Left renal cortex interstitium (tissue), 4 donors: ENCODE measurements at regions not wholly inside any gene's neighbourhood (a gene's known extent, or its start where the extent isn't known, plus 50 kb on each side); places are given as distances from the start of the nearest gene placed in this dataset.

Source experiments
- DNase-seq, 4 donors: peaks; one replicate each; pipeline ENCODE4 v3.0.0-alpha.2; 2013; ENCODE audit warnings: low read depth in 4 of 4, low spot score in 2 of 4, missing footprints in 1 of 4

DNA sequence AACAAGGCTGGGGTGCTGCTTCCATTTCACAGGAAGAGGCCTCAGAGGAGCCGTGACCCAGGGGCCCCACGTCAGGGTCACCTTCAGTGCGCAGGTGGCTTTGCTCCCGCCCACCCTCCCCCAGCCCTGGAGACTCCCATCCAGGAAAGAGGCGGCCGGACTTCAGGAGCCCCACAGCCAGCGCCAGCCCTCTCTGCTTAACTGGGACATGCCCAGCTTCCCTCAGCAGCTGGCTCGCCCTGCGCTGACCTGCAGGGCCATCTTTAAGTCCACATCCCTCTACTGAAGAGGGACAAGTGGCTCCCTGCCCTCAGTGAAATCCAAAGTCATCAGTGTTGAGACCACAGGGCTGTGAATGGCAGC, 141.9 kb upstream of the PPP2R2D start:
- no peak for DNase-seq

DNA sequence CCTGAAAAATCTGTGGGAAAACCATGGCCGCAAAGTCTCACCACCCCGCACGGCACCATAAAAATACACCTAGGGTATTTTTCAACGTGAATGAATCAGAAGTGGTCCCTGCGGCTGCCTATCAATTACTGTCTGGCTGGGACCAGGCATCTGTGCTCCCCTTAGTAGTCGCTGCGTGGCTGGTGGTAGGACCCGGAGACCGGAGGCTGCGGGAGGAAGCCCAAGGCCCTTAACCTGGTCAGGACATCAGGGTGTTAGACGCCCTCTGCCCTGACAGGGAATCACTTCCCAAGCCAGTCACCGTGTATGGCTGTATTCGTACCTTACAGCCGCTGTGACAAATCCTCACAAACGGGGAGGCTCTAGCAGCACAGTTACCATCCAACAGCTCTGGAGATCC, 141.5 kb upstream of the PPP2R2D start:
- no peak for DNase-seq

DNA sequence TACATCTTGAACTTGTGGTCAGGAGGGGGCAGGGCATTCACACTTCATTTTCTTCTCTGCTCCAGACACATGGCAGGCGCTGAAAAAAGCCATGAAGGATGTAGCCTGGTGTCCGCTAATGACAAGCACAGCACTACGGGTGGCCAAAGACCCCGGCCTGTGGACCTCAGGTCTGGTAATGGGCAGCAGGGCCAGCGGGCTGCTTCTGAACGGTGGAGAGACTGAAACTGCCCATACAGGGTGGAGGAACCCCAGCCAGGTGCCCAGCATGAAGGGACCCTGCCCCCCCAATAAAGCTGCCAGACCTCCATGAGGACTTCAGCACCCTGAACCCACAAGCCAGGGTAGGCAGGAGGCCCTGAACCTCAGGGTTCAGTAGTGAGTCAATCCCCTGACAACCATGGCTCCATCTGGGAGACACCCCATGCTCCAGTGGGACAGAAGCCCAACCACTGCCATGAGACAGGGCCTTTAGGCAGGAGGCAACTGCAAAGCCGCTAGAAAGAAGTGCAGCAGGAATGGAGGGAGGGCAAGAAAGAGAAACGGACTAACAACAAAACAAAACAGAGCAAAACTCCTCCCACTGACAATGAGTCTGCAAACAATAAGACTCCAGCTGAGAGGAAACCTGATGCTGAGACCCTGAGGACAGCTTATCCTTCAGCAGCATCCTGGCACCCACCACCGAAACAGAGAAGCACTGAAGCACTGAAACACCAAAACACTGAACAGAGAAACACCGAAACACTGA, 140.2 kb upstream of the PPP2R2D start:
- DNase-seq = no peak

DNA sequence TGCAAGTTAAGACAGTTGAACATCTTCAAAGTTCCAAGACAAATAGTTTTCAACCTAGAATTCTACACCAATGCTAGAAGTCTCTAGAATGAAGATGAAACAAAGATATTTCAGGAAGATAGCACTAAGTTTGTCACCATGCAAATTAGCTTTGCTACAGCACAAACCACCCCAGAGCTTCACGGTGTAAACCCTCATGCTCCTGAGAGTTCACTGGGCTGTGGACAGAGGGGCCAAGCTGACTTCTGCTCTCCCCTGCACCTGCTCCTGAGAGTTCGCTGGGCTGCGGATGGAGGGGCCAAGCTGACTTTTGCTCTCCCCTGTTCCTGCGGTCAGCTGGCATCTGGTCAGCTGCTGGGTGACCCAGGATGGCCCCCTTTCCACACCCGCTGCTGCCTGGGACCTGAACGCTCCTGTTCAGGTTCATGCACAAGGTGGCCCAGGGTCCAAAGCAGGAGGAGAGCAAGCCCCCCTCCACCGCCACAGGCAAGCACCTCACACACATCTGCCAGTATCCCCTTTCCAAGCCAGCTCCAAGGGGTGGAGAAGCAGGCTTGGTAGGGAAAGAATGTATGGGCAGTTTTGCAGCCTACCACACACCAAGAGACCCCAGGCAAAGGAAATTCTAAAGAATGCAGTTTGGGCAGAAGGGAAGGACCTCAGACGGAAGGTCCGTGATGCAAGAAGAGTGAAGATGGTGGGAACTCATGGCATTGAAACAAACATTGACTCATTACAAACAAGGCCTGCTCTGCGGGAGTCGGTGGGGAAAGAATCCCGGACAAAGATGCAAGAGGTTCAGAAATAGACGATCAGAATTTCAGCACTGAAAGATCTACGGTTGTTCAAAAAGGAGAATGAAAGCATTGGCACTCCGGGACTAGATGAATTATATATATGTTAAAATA, 137.8 kb upstream of the PPP2R2D start:
- DNase-seq = no peak

DNA sequence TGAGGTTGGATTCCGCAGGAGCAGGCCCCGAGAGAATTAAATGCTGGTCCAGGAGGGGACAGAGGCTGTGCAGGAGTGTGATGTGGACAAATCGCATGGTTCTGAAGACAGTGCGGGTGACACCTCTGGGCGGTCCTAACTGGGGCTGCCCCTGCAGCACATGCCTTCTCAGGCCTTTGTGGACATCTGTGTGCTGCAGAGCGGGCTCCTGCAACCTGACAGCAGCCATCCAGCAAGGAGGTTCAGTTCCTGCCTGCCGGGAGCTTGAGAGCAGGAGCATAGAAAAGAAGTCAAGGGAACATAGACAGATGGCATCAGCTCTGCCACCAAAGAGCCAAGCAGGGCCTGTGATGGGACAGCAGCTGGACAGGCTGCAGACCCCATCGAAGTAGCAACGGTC, 135.9 kb upstream of the PPP2R2D start:
- DNase-seq = no peak

DNA sequence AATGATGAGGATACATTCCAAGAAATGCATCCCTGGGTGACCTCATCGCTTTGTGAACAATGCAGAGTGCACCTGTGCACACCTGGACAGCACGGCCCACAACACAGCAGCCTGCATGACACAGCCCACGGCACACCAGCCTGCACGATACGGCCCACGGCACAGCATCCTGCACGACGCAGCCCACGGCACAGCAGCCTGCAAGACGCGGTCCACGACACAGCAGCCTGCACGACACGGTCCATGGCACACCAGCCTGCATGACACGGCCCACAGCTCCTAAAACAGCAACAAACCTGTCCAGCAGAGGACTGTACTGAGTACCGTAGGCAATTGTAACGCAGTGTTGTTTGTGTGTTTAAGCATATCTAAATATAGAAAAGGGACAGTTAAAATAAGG, 134.7 kb upstream of the PPP2R2D start:
- no peak for DNase-seq

DNA sequence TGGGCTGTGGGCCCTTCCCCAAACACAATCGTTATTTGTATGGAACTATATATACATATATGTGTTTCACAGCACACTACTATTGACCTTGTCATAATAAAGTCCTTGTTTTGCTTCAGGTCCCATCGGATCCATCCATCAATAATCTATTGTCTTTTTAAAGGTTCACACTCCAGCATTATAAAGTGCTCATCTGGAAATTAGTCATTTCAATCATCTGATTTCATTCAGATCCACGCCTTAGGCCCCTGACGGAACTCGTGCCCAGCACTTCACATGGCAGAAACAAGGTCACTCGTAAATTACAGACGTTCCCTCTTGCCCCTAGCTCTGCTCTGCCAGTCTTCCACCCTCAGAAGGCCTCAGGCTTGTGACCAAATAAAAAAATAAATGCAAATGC, 133.1 kb upstream of the PPP2R2D start:
- no peak for DNase-seq

DNA sequence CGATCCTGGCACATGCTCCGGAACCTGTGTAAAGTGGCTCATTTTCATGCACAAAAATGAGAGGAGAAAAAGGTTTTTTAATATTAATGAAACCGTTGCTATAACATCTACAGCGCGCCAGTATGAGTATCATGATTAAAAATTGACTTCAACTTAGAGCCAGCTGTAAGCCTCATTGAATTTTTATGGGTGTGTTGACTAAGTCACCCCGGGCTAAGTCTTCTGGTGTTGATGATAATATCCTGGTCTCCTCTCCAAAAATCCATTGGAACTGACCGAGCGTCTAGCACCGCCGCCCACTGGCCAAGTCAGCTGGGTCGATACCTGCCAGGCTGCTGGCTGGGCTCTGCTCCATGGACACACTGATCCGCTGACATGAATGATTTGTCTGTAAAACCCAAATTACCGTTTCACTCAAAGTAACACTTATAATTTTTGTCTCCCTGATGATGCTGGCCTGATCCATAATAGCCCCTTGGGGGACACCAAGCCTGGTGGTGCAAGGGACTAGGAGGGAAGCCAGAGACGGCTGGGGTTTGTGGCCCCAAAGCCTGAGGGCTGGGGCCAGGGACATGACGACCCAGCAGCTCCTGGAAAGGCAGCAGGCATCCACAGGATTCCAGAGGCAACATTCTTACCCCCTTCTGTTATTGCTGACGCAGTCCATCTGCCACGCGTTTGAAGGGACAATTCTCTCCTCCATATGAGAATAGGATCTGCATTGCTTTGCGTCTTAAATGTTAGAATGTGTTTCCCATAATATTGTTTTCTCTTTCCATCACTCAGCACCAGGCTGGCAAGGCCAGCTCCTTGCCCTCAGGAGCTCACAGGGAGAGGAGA, 131.0 kb upstream of the PPP2R2D start:
- DNase-seq = no peak

DNA sequence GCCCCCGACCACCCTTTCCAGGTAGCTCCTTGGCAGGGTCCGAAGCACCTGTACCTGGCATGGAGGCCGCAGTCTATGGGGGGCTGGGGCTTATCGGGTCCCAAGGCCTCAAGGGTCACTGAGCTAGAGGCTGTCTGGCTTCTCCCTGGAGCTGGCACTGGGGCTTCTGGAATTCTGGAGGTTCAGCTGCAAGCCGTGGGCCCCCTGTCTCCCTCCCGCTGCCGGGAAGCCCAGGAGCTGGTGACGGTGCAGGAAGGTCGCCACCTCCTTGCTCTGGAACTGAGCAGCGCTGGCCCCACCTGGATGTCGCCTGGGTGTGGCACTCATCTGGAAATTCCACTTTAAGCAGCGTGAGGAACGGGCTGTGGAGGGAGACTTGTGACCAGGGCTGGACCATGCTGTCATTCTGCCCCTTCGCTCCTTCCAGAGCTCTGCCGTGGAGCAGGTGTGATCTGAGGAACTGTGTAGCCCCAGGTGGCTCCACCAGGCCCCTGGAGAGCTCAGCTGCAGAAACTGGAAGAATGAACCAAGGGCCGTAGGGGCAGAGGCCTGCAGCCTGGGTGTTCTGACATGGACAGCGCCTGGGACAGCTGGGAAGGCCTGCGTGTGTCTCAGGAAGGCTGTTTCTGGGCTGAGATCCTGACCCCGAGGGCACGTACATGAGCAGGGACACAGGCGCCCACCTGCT, 129.7 kb upstream of the PPP2R2D start:
- no peak for DNase-seq

DNA sequence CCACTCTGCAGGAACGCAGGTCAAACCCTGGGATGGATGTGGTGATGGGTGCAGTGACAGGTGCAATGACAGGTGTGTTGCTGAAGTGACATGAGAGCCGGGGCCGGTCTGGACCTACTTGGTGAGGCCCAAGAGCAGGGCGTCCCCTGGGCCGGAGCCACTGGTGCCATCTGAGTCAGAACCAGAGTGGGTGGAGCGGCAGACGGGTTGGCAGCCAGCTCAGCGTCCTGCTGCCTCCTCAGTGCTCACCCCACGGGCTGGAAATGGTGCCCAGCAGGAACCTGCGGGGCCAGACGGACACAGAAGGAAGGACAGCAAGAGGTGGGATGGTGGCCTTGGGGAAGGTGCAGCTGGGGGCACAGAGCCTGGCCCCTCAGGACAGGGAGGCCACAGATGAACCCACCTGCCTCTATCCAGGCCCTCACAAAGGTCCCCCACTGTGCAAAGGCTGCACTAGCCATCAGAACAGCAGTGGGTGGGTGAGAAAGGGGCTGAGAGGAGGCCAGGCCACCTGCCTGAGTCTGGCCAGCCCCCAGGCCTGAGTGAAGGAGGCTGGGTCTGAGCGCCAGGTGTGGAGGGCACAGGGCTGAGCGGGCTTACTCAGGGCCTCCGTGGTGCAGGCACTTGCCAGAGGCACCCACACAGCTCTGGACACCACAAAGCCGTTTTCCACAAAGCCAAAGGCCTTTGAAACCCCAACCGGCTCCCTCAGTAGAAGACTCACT, 129.0 kb upstream of the PPP2R2D start:
- no peak for DNase-seq

DNA sequence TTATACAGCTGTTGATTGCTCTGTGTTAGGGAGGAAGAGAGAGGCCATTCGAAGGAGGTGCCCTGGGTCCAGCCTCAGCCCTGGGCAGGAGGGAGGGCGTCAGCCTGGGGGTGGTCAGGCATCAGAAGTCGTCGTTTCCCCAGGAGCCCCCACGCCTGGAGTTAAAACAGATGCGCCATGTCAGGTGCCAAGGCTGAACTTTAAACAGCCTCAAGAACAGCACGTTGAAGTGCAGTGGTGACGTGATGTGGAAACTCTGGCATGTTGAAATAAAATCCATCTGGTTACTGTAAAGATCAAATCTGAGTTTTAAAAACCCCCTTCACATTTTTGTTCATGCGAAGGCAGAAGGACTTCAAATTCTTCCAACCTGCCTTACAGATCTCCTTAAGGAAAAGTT, 128.4 kb upstream of the PPP2R2D start:
- DNase-seq = no peak

DNA sequence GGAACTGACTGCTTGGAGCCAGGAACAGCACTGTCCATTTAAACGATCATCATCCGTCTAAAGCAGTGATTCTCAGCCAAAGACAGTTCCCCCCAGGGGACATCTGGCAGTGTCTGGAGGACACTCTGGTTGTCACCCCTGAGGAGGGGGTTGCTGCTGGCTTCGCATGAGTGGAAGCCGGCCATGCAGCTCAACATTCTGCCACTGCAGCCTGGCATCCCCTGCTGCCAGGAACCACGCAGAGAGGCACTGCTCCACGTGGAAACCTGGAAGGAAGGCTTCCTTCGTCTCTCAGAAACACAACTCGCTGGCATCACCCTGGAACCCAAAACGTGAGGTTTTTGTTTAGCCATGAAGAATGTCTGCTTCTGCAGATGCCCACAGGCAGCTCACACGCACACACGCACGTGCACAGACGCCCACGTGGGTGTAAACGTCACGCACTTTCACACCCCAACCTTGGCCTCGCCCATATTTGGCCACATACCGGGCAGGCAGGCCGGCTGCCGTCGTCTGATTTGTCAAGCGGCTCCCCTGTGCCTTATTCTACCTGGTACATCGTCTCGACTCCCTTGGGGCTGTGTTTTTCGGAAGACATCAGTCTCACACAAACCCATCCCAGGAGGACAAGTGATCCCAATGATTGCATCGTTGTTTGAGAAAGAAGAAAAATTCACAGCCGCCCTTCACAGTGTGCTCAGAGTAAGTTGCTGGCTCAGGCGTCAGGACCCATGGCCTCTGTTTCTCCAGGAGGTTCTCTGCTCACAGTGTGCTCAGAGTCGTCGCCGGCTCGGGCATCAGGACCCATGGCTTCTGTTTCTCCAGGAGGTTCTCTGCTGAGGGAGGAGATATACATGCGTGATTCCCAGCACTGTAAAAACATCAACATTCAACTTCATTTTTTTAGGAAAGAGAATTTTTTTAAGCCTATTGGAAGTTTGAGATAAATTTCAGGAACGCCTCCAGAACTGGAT, 127.2 kb upstream of the PPP2R2D start:
- no peak for DNase-seq

DNA sequence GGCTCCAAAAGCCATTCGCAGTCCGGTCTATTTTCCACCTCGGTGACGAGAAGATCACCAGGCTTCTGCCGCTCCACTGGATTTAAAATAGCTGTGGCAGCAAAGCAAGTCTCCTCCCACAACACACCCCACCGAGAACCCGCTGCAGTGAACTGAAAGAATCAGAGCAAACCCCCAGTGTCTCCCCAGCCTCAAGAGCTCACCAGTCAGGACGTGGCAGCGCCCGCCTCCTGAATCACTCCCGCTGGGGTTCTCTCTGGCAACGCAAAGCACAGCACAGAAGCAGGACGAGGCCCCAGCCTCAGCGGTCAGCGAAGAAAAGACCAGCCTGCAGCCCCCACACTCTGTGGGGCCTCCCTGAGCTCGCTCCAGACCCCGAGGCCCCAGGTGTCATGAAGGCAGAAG, 126.1 kb upstream of the PPP2R2D start:
- no peak for DNase-seq

DNA sequence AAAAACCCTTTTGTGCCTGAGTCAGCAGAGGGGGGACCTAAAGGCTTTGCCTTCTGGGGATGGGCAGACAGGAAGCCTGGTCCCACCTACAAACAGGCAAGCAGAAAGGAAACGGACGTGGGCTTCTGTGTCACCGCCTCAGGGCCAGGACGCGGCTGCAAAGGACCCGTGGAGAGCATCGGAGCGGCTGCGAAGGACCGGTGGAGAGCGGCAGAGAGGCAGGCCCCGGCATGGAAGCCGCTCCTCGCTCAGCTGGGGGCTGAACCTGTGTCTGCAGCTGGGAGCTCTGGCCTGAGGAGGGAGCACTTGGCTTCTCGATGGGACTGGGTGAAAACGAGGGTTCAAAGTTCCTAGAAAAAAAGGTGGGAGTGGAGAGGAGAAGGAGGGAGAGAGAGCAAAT, 125.4 kb upstream of the PPP2R2D start:
- no peak for DNase-seq

DNA sequence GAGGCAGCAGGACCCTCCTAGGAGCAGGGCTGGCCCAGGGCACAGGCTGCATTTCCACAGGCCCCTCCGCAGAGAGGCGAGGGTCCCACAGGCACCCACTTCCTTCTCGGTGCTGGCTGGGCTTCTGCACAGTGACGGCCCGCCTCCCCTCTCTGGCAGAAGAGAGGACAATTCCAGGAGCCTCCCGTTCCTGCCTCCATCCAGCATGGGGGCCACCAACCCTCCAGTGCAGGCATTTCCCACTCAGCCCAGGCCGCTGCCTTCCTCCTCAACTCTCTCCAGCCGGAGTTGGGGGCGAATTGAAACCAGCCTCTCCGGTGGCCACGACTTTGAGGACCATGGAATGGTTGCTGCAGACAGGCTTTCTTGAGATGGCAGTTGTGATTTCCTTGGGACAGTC, 125.0 kb upstream of the PPP2R2D start:
- DNase-seq = no peak

DNA sequence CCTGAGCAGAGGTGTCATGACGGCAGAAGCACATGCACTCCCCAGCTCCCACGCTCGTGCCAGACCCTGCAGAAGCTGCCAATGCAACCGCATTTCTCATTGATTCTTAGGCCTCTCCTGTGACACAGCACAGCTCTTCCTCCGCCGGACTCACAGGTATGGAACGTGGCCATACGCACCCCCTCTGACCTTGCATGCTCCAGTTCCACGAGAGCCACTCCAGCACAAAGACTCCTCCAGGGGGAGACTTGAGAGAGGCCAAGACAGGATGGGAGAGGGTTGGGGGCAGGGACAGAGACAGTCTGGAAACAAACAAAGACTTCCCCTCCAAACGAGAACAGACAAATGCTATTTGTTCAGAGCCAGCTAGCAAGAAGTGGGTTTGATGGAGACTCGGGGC, 124.3 kb upstream of the PPP2R2D start:
- DNase-seq = no peak

DNA sequence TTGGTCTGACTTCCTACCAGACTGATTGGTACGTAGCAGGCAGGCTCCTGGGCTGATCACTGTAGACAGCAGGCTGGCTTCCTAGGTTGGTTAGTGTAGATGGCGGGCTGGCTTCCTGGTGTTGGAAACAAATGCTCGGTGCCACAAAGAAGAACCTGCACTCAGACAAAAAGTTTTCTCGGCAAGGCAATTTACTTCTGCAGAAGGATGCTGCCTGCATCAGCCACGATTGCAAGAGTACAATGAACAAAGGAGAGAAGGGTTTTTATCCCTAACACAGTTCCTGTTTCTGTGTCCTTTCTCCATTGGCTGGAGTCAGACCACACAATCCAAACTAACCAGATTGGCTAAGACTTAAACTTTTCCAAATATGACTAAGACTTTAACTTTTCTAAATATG, 123.6 kb upstream of the PPP2R2D start:
- no peak for DNase-seq

DNA sequence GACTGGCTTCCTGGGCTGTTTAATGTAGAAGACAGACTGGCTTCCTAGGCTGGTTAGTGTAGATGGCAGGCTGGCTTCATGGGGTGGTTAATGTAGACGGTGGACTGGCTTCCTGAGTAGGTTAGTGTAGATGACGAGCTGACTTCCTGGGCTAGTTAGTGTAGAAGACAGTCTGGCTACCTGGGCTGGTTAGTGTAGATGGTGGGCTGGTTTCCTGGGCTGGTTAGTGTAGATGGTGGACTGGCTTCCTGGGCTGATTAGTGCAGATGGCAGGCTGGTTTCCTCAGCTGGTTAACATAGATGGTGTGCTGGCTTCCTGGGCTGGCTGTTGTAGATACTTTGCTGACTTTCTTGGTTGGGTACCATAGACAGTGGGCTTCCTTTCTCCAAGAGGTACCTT, 122.9 kb upstream of the PPP2R2D start:
- no peak for DNase-seq

DNA sequence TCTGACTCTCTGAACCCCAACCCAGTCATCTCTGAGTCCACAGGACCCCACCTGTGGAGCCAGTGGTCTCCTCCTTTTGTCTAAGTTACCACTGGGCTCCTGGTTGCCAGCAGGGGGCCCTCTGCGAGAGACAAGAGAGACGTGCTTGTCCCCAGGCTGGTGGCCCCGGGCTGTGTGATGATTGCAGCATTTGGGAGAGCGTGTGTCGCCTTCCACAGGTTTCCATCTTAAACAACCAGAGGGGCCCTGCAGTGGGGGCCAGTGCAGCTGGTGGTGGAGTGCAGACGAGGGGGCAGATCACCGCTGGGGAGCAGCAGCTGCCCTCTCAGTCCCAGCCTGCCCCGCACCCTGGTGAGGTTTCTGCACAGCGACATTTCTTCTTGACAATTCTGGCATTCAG, 122.4 kb upstream of the PPP2R2D start:
- DNase-seq = no peak
